Mesendoderm (in vitro differentiated cells): ENCODE measurements at regions not wholly inside any gene's neighbourhood (a gene's known extent, or its start where the extent isn't known, plus 50 kb on each side); places are given as distances from the start of the nearest gene placed in this dataset.

ENCODE experiments used
- DNase-seq: peaks from one replicate; pipeline ENCODE4 v3.0.0; 2013
- H2AK5ac ChIP-seq: 2 replicates; pipeline ENCODE4 v1.6.1; 2013; ENCODE audit warnings: low read length, inconsistent platforms
- H2BK120ac ChIP-seq: 2 replicates; pipeline ENCODE4 v1.6.1; 2013; ENCODE audit warnings: low read depth, mild to moderate bottlenecking, low read length, moderate library complexity, mixed read lengths
- H2BK15ac ChIP-seq: replicated peaks from 2 replicates; pipeline ENCODE4 v1.6.1; 2013; ENCODE audit warnings: low read depth, mild to moderate bottlenecking, moderate library complexity
- H2BK5ac ChIP-seq: 2 replicates; pipeline ENCODE4 v1.6.1; 2013; ENCODE audit warnings: low read length, inconsistent platforms
- H3K18ac ChIP-seq: 2 replicates; pipeline ENCODE4 v1.6.1; 2013; ENCODE audit warnings: mild to moderate bottlenecking, low read length, mixed read lengths
- H3K23ac ChIP-seq: one replicate; pipeline ENCODE4 v1.6.1; 2013; ENCODE audit warnings: low read length
- H3K27ac ChIP-seq: 2 replicates; pipeline ENCODE4 v1.5.1; 2013; ENCODE audit warnings: low read depth, mild to moderate bottlenecking, inconsistent platforms, low read length, moderate library complexity
- H3K27me3 ChIP-seq: 2 replicates; pipeline ENCODE4 v1.6.1; 2013; ENCODE audit warnings: low read length, control low read depth, mild to moderate bottlenecking, inconsistent platforms; ENCODE audit not compliant: insufficient read depth, poor library complexity
- H3K36me3 ChIP-seq: 2 replicates; pipeline ENCODE4 v1.6.1; 2013; ENCODE audit warnings: low read length, inconsistent platforms; ENCODE audit not compliant: control insufficient read depth, insufficient read depth
- H3K4ac ChIP-seq: one replicate; pipeline ENCODE4 v1.6.1; 2013; ENCODE audit warnings: low read depth, mild to moderate bottlenecking, low read length, moderate library complexity
- H3K4me1 ChIP-seq: 2 replicates; pipeline ENCODE4 v1.6.1; 2013; ENCODE audit warnings: low read depth, low read length, inconsistent platforms; ENCODE audit not compliant: control insufficient read depth
- H3K4me2 ChIP-seq: 2 replicates; pipeline ENCODE4 v1.6.1; 2013; ENCODE audit warnings: low read length
- H3K4me3 ChIP-seq: 2 replicates; pipeline ENCODE4 v1.5.1; 2013; ENCODE audit warnings: mild to moderate bottlenecking, low read length
- H3K56ac ChIP-seq: one replicate; pipeline ENCODE4 v1.6.1; 2013; ENCODE audit warnings: low read length
- H3K79me1 ChIP-seq: 2 replicates; pipeline ENCODE4 v1.6.1; 2013; ENCODE audit warnings: low read length, inconsistent platforms
- H3K79me2 ChIP-seq: 2 replicates; pipeline ENCODE4 v1.6.1; 2013; ENCODE audit warnings: mild to moderate bottlenecking, low read length; ENCODE audit not compliant: control insufficient read depth, insufficient read depth
- H3K9ac ChIP-seq: 2 replicates; pipeline ENCODE4 v1.6.1; 2013; ENCODE audit warnings: low read length, inconsistent platforms
- H4K5ac ChIP-seq: one replicate; pipeline ENCODE4 v1.6.1; 2013; ENCODE audit warnings: low read length
- H4K8ac ChIP-seq: one replicate; pipeline ENCODE4 v1.6.1; 2013; ENCODE audit warnings: low read depth, mild to moderate bottlenecking, control low read depth, low read length, moderate library complexity
- WGBS: extraction: QIAGEN DNeasy Blood & Tissue Kit; methylation state at CpG from one replicate; pipeline ENCODE4 v1.1.7; 2013; ENCODE audit warnings: low lambda C conversion rate, missing lambda C conversion rate; ENCODE audit not compliant: insufficient coverage; ENCODE audit errors: extremely low coverage; 5-methylcytosine and 5-hydroxymethylcytosine counted together

GRCh38 chr3:194773216-194773615 is 87.5 kb downstream of the FAM43A start:
- H3K27me3 ChIP-seq = no peaks in the 10 kb centered on the region
- peak; percentile 13 for DNase-seq
- WGBS = no CpG with 5 or more reads among the region's 5 CpGs

GRCh38 chr3:194773771-194774455 is 88.2 kb downstream of the FAM43A start:
- Histone ChIP-seq H2AK5ac (no peak overlapping the region), H2BK120ac (no peak overlapping the region), H3K56ac (no peak overlapping the region), H3K36me3 (no peaks in the 10 kb centered on the region), H3K4ac (no peak overlapping the region), H3K9ac (no peak overlapping the region), H2BK15ac (no peak overlapping the region), H3K23ac (no peak overlapping the region), H4K5ac (no peak overlapping the region), H3K4me2 (no peak overlapping the region), H3K27ac (no peak overlapping the region), H2BK5ac (no peak overlapping the region), H3K18ac (no peak overlapping the region), H3K79me2 (no peaks in the 10 kb centered on the region), H3K27me3 (no peaks in the 10 kb centered on the region), H3K79me1 (no peaks in the 10 kb centered on the region), H3K4me1 (no peaks in the 10 kb centered on the region), H4K8ac (no peak overlapping the region), H3K4me3 (no peak overlapping the region)
- WGBS = no CpG with 5 or more reads among the region's 5 CpGs
- no peak for DNase-seq

More at GRCh38 chr3:194773216-194773615, 87.5 kb downstream of the FAM43A start:
- Histone ChIP-seq H3K79me1 (no peaks in the 10 kb centered on the region), H3K4ac (no peak overlapping the region), H3K4me1 (peaks cover 2% of the 10 kb centered on the region), H3K4me2 (no peak overlapping the region), H3K79me2 (no peaks in the 10 kb centered on the region), H3K56ac (no peak overlapping the region), H2AK5ac (no peak overlapping the region), H3K18ac (no peak overlapping the region), H4K8ac (no peak overlapping the region), H4K5ac (no peak overlapping the region), H3K36me3 (no peaks in the 10 kb centered on the region), H3K27ac (no peak overlapping the region), H3K9ac (no peak overlapping the region), H2BK5ac (no peak overlapping the region), H2BK120ac (no peak overlapping the region), H2BK15ac (no peak overlapping the region), H3K23ac (no peak overlapping the region), H3K4me3 (no peak overlapping the region)

GRCh38 chr3:194775266-194775665 is 89.6 kb downstream of the FAM43A start:
- no peak overlapping the region for H4K8ac ChIP-seq
- H2BK120ac ChIP-seq = no peak overlapping the region
- H2BK15ac ChIP-seq = no peak overlapping the region
- H3K27ac ChIP-seq = no peak overlapping the region
- WGBS = no CpG with 5 or more reads among the region's 3 CpGs
- H3K18ac ChIP-seq = no peak overlapping the region
- no peak for DNase-seq
- no peak overlapping the region for H3K9ac ChIP-seq
- H3K4ac ChIP-seq = no peak overlapping the region
- no peaks in the 10 kb centered on the region for H3K79me2 ChIP-seq
- H4K5ac ChIP-seq = no peak overlapping the region
- no peaks in the 10 kb centered on the region for H3K79me1 ChIP-seq
- no peak overlapping the region for H2BK5ac ChIP-seq
- H3K36me3 ChIP-seq = no peaks in the 10 kb centered on the region
- H3K27me3 ChIP-seq = no peaks in the 10 kb centered on the region
- H2AK5ac ChIP-seq = no peak overlapping the region
- no peak overlapping the region for H3K4me3 ChIP-seq
- H3K4me2 ChIP-seq = no peak overlapping the region
- no peak overlapping the region for H3K56ac ChIP-seq
- H3K23ac ChIP-seq = no peak overlapping the region
- H3K4me1 ChIP-seq = no peaks in the 10 kb centered on the region

GRCh38 chr3:194775731-194776130 is 90.0 kb downstream of the FAM43A start:
- Histone ChIP-seq H2BK5ac (no peak overlapping the region), H3K4me1 (no peaks in the 10 kb centered on the region), H3K36me3 (no peaks in the 10 kb centered on the region), H4K8ac (no peak overlapping the region), H3K27me3 (no peaks in the 10 kb centered on the region), H3K4ac (no peak overlapping the region), H2BK15ac (no peak overlapping the region), H3K79me1 (no peaks in the 10 kb centered on the region), H3K27ac (no peak overlapping the region), H3K23ac (no peak overlapping the region), H4K5ac (no peak overlapping the region), H3K9ac (no peak overlapping the region), H3K4me2 (no peak overlapping the region), H3K79me2 (no peaks in the 10 kb centered on the region), H3K4me3 (no peak overlapping the region), H2AK5ac (no peak overlapping the region), H2BK120ac (no peak overlapping the region), H3K56ac (no peak overlapping the region), H3K18ac (no peak overlapping the region)
- no peak for DNase-seq
- WGBS = no CpG with 5 or more reads among the region's 3 CpGs

GRCh38 chr3:194777729-194778128 is 92.0 kb downstream of the FAM43A start:
- H3K27me3 ChIP-seq = no peaks in the 10 kb centered on the region
- H2BK15ac ChIP-seq = no peak overlapping the region
- H3K4me1 ChIP-seq = no peaks in the 10 kb centered on the region
- H3K4me3 ChIP-seq = no peak overlapping the region
- H3K4ac ChIP-seq = no peak overlapping the region
- H4K8ac ChIP-seq = no peak overlapping the region
- H2BK5ac ChIP-seq = no peak overlapping the region
- H3K18ac ChIP-seq = no peak overlapping the region
- no CpG with 5 or more reads among the region's 5 CpGs for WGBS
- H3K79me1 ChIP-seq = no peaks in the 10 kb centered on the region
- H3K56ac ChIP-seq = no peak overlapping the region
- no peak overlapping the region for H3K27ac ChIP-seq
- no peak overlapping the region for H2BK120ac ChIP-seq
- no peaks in the 10 kb centered on the region for H3K36me3 ChIP-seq
- no peak overlapping the region for H3K9ac ChIP-seq
- no peak overlapping the region for H3K4me2 ChIP-seq
- H2AK5ac ChIP-seq = no peak overlapping the region
- no peak overlapping the region for H4K5ac ChIP-seq
- no peaks in the 10 kb centered on the region for H3K79me2 ChIP-seq
- H3K23ac ChIP-seq = no peak overlapping the region
- DNase-seq = no peak

GRCh38 chr3:194779729-194780224 is 94.1 kb downstream of the FAM43A start:
- Histone ChIP-seq H3K27ac (no peak overlapping the region), H3K4me1 (no peaks in the 10 kb centered on the region), H3K36me3 (no peaks in the 10 kb centered on the region), H3K27me3 (no peaks in the 10 kb centered on the region), H2AK5ac (no peak overlapping the region), H3K79me1 (no peaks in the 10 kb centered on the region), H3K23ac (no peak overlapping the region), H3K4me3 (no peak overlapping the region), H2BK5ac (no peak overlapping the region), H3K18ac (no peak overlapping the region), H3K4me2 (no peak overlapping the region), H3K9ac (no peak overlapping the region), H4K5ac (no peak overlapping the region), H3K4ac (no peak overlapping the region), H4K8ac (no peak overlapping the region), H2BK120ac (no peak overlapping the region), H2BK15ac (no peak overlapping the region), H3K56ac (no peak overlapping the region), H3K79me2 (no peaks in the 10 kb centered on the region)
- WGBS = no CpG with 5 or more reads among the region's 4 CpGs
- DNase-seq = no peak
